HEK293 (cell line): ENCODE measurements at regions not wholly inside any gene's neighbourhood (a gene's known extent, or its start where the extent isn't known, plus 50 kb on each side); places are given as distances from the start of the nearest gene placed in this dataset.

Source experiments
- CTCF ChIA-PET: fragments of 350-600 bp; formaldehyde crosslinking; extraction: SDS; loops from one replicate; lab custom pipeline; 2021; ENCODE audit warnings: antibody characterized with exemption; lab: Yijun Ruan, JAX
- POLR2A ChIA-PET: fragments of 300-600 bp; formaldehyde crosslinking; extraction: SDS; loops from one replicate; lab custom pipeline; 2020; ENCODE audit warnings: antibody characterized with exemption, inconsistent platforms; lab: Yijun Ruan, JAX
- H3K27ac ChIP-seq: fragments of 200-500 bp; sonication (Bioruptor generic); 2 replicates; pipeline ENCODE4 v1.5.1; 2014; ENCODE audit warnings: low read depth, low read length, control low read depth, inconsistent platforms; ENCODE audit errors: extremely low read depth
- H3K36me3 ChIP-seq, 2 experiments: fragments of 200-500 bp in 1 of 2; sonication (Bioruptor generic) in 1 of 2; 1 replicate in 1 of 2; 2 replicates in 1 of 2; pipeline ENCODE4 v1.5.1; 2014 to 2017; ENCODE audit warnings: inconsistent platforms in 2 of 2, low read length in 2 of 2; ENCODE audit not compliant: control insufficient read depth in 2 of 2, insufficient read depth in 1 of 2
- H3K4me1 ChIP-seq: fragments of 200-500 bp; sonication (Bioruptor generic); 2 replicates; pipeline ENCODE4 v1.5.1; 2014; ENCODE audit warnings: mild to moderate bottlenecking, low read length, inconsistent platforms; ENCODE audit not compliant: control insufficient read depth, insufficient read depth
- H3K4me3 ChIP-seq: 2 replicates; pipeline ENCODE4 v1.5.1; 2011; ENCODE audit warnings: low read depth, mild to moderate bottlenecking, control low read depth, low read length, moderate library complexity
- H3K9me3 ChIP-seq: fragments of 200-500 bp; sonication (Bioruptor generic); 2 replicates; pipeline ENCODE4 v1.5.1; 2014; ENCODE audit warnings: low read depth, low read length, inconsistent platforms; ENCODE audit not compliant: control insufficient read depth, insufficient read depth
- AEBP2 ChIP-seq: fragments of 450-650 bp; formaldehyde crosslinking; IDR thresholded peaks from 2 replicates; pipeline ENCODE4 v1.5.1; 2016; ENCODE audit warnings: missing biosample characterization, missing genetic modification characterization, borderline replicate concordance
- BCL11B ChIP-seq: fragments of 450-650 bp; formaldehyde crosslinking; IDR thresholded peaks from 2 replicates; pipeline ENCODE4 v1.5.1; 2016; ENCODE audit warnings: low read depth, missing biosample characterization, missing genetic modification characterization
- PATZ1 ChIP-seq: fragments of 450-650 bp; formaldehyde crosslinking; IDR thresholded peaks from 2 replicates; pipeline ENCODE4 v1.5.1; 2016; ENCODE audit warnings: missing biosample characterization, missing genetic modification characterization
- PRDM6 ChIP-seq: fragments of 450-650 bp; formaldehyde crosslinking; IDR thresholded peaks from 2 replicates; pipeline ENCODE4 v1.5.1; 2017; ENCODE audit warnings: missing biosample characterization, missing genetic modification characterization
- SCRT2 ChIP-seq: fragments of 450-650 bp; formaldehyde crosslinking; IDR thresholded peaks from 2 replicates; pipeline ENCODE4 v1.5.1; 2016; ENCODE audit warnings: missing biosample characterization, missing genetic modification characterization
- ZBTB10 ChIP-seq: fragments of 450-650 bp; formaldehyde crosslinking; IDR thresholded peaks from 2 replicates; pipeline ENCODE4 v1.5.1; 2016; ENCODE audit warnings: missing biosample characterization, missing genetic modification characterization
- ZBTB21 ChIP-seq: fragments of 450-650 bp; formaldehyde crosslinking; IDR thresholded peaks from 2 replicates; pipeline ENCODE4 v1.5.1; 2017; ENCODE audit warnings: missing biosample characterization, missing genetic modification characterization
- ZFP69B ChIP-seq: fragments of 450-650 bp; formaldehyde crosslinking; IDR thresholded peaks from 2 replicates; pipeline ENCODE4 v1.5.1; 2016; ENCODE audit warnings: missing biosample characterization, missing genetic modification characterization
- ZNF146 ChIP-seq: fragments of 450-650 bp; formaldehyde crosslinking; IDR thresholded peaks from 2 replicates; pipeline ENCODE4 v1.5.1; 2016; ENCODE audit warnings: missing biosample characterization, missing genetic modification characterization
- ZNF18 ChIP-seq: fragments of 450-650 bp; formaldehyde crosslinking; IDR thresholded peaks from 2 replicates; pipeline ENCODE4 v1.5.1; 2016; ENCODE audit warnings: missing biosample characterization, missing genetic modification characterization
- ZNF184 ChIP-seq: fragments of 450-650 bp; IDR thresholded peaks from 2 replicates; pipeline ENCODE4 v1.5.1; 2018; ENCODE audit warnings: missing biosample characterization, mild to moderate bottlenecking, missing genetic modification characterization
- ZNF214 ChIP-seq: fragments of 450-650 bp; formaldehyde crosslinking; IDR thresholded peaks from 2 replicates; pipeline ENCODE4 v1.5.1; 2017; ENCODE audit warnings: missing biosample characterization, mild to moderate bottlenecking, missing genetic modification characterization, borderline replicate concordance
- ZNF341 ChIP-seq: fragments of 450-650 bp; formaldehyde crosslinking; IDR thresholded peaks from 2 replicates; pipeline ENCODE4; 2016; ENCODE audit warnings: low read depth, missing biosample characterization, missing genetic modification characterization
- ZNF501 ChIP-seq: fragments of 450-650 bp; formaldehyde crosslinking; IDR thresholded peaks from 2 replicates; pipeline ENCODE4 v1.5.1; 2016; ENCODE audit warnings: missing biosample characterization, missing genetic modification characterization
- ZNF514 ChIP-seq: fragments of 450-650 bp; formaldehyde crosslinking; IDR thresholded peaks from 2 replicates; pipeline ENCODE4 v1.5.1; 2016; ENCODE audit warnings: missing biosample characterization, missing genetic modification characterization
- ZNF530 ChIP-seq: fragments of 450-650 bp; formaldehyde crosslinking; IDR thresholded peaks from 2 replicates; pipeline ENCODE4 v1.5.1; 2016; ENCODE audit warnings: low read depth, missing biosample characterization, missing genetic modification characterization
- ZNF560 ChIP-seq: fragments of 450-650 bp; formaldehyde crosslinking; IDR thresholded peaks from 2 replicates; pipeline ENCODE4 v1.5.1; 2017; ENCODE audit warnings: missing biosample characterization, missing genetic modification characterization, borderline replicate concordance
- ZNF629 ChIP-seq: fragments of 450-650 bp; formaldehyde crosslinking; IDR thresholded peaks from 2 replicates; pipeline ENCODE4 v1.5.1; 2017; ENCODE audit warnings: missing biosample characterization, missing genetic modification characterization
- ZNF645 ChIP-seq: fragments of 450-650 bp; formaldehyde crosslinking; IDR thresholded peaks from 2 replicates; pipeline ENCODE4; 2016; ENCODE audit warnings: missing biosample characterization, missing genetic modification characterization
- ZNF843 ChIP-seq: fragments of 450-650 bp; formaldehyde crosslinking; IDR thresholded peaks from 2 replicates; pipeline ENCODE4 v1.5.1; 2016; ENCODE audit warnings: missing biosample characterization, missing genetic modification characterization

GRCh38 chr7:124369310-124369709 is 336.4 kb upstream of the TMEM229A start:
- TF ChIP-seq ZNF629 (tag by site-specific recombination): no peak
- CTCF ChIA-PET: no interaction called here

GRCh38 chr7:124366118-124366517 is 333.3 kb upstream of the TMEM229A start:
- ChIA-PET POLR2A (no interaction called here), CTCF (interaction anchor here (0.6 kb wide), 1 partner anchor 148 kb away, joined by 4 read pairs; no protein-coding TSS in a partner anchor)
- no peak for TF ChIP-seq ZNF214 (tag by site-specific recombination)
- no peak for TF ChIP-seq ZNF629 (tag by site-specific recombination)
- TF ChIP-seq ZBTB21 (tag by site-specific recombination): no peak
- TF ChIP-seq ZNF843: no peak
- TF ChIP-seq PRDM6 (tag by site-specific recombination): no peak
- no peak for TF ChIP-seq SCRT2 (tag by site-specific recombination)
- TF ChIP-seq ZNF501 (tag by site-specific recombination): no peak
- TF ChIP-seq ZBTB10 (tag by site-specific recombination): no peak
- no peak for TF ChIP-seq ZNF146 (tag by site-specific recombination)
- no peak for TF ChIP-seq ZNF530 (tag by site-specific recombination)
- TF ChIP-seq ZNF341: no peak
- no peak for TF ChIP-seq ZFP69B (tag by site-specific recombination)
- TF ChIP-seq ZNF18 (tag by site-specific recombination): no peak
- no peak for TF ChIP-seq ZNF184 (tag by site-specific recombination)
- TF ChIP-seq AEBP2: no peak
- no peak for TF ChIP-seq ZNF560 (tag by site-specific recombination)
- no peak for TF ChIP-seq BCL11B
- no peak for TF ChIP-seq ZNF645 (tag by site-specific recombination)
- no peak for TF ChIP-seq PATZ1 (tag by site-specific recombination)
- no peak for TF ChIP-seq ZNF514 (tag by site-specific recombination)
- H3K4me1 ChIP-seq: no peaks in the 10 kb centered on the region
- H3K36me3 ChIP-seq: no peaks in the 10 kb centered on the region
- no peak overlapping the region for H3K4me3 ChIP-seq
- no peaks in the 10 kb centered on the region for H3K9me3 ChIP-seq
- no peak overlapping the region for H3K27ac ChIP-seq

More at GRCh38 chr7:124369310-124369709, 336.4 kb upstream of the TMEM229A start:
- Histone ChIP-seq H3K9me3 (no peaks in the 10 kb centered on the region), H3K27ac (no peak overlapping the region), H3K36me3 (no peaks in the 10 kb centered on the region), H3K4me1 (no peaks in the 10 kb centered on the region), H3K4me3 (no peak overlapping the region)
- POLR2A ChIA-PET: no interaction called here
